Epithelial cell of proximal tubule (primary cell): ENCODE measurements at regions not wholly inside any gene's neighbourhood (a gene's known extent, or its start where the extent isn't known, plus 50 kb on each side); places are given as distances from the start of the nearest gene placed in this dataset.

Source experiments
- DNase-seq: peaks from one replicate; pipeline ENCODE4 v3.0.0-alpha.2; 2011; ENCODE audit warnings: low read depth
- H3K4me3 ChIP-seq: 2 replicates; pipeline ENCODE4 v1.5.1; 2011; ENCODE audit warnings: low read depth, mild to moderate bottlenecking, low read length
- CTCF ChIP-seq: conservative IDR thresholded peaks from 2 replicates; pipeline ENCODE4 v1.5.1; 2012; ENCODE audit warnings: low read depth, mild to moderate bottlenecking, low read length

GRCh38 chr5:109987970-109988369 is 298.2 kb downstream of the MAN2A1 start:
- no peak for DNase-seq
- no peak for TF ChIP-seq CTCF

GRCh38 chr5:109989161-109989560 is 299.4 kb downstream of the MAN2A1 start:
- H3K4me3 ChIP-seq = no peak overlapping the region
- no peak for DNase-seq
- no peak for TF ChIP-seq CTCF

More at GRCh38 chr5:109987970-109988369, 298.2 kb downstream of the MAN2A1 start:
- no peak overlapping the region for H3K4me3 ChIP-seq

- H3K4me3 ChIP-seq = no peak overlapping the region
- no peak for TF ChIP-seq CTCF
Observed at GRCh38 chr5:109989994-109990722, 300.4 kb downstream of the MAN2A1 start.

GRCh38 chr5:109990723-109991359 is 301.1 kb downstream of the MAN2A1 start:
- DNase-seq = no peak
- TF ChIP-seq CTCF = no peak
- H3K4me3 ChIP-seq = no peak overlapping the region

More at GRCh38 chr5:109989994-109990722, 300.4 kb downstream of the MAN2A1 start:
- DNase-seq = no peak

- no peak overlapping the region for H3K4me3 ChIP-seq
- DNase-seq = no peak
- TF ChIP-seq CTCF = no peak
Observed at GRCh38 chr5:109992264-109992915, 302.7 kb downstream of the MAN2A1 start.

- TF ChIP-seq CTCF = no peak
- DNase-seq = no peak
- H3K4me3 ChIP-seq = no peak overlapping the region
Observed at GRCh38 chr5:109994135-109994534, 304.4 kb downstream of the MAN2A1 start.
